Fibroblast of lung (primary cell): ENCODE measurements at regions not wholly inside any gene's neighbourhood (a gene's known extent, or its start where the extent isn't known, plus 50 kb on each side); places are given as distances from the start of the nearest gene placed in this dataset.

Experiments
- DNase-seq, 2 donors: peaks; one replicate each; pipeline versions ENCODE4 v3.0.0 to v3.0.0-alpha.2; 2010; ENCODE audit warnings: low read depth in 2 of 2
- H2AFZ ChIP-seq: 2 replicates; pipeline ENCODE4 v1.5.1; 2012; ENCODE audit warnings: low read length, control low read depth, inconsistent platforms
- H3K27ac ChIP-seq: 2 replicates; pipeline ENCODE4 v1.5.1; 2011; ENCODE audit warnings: low read length, control low read depth; ENCODE audit not compliant: insufficient read depth
- H3K27me3 ChIP-seq: 2 replicates; pipeline ENCODE4 v1.5.1; 2011; ENCODE audit warnings: mild to moderate bottlenecking, low read length; ENCODE audit not compliant: control insufficient read depth, insufficient read depth
- H3K36me3 ChIP-seq: 2 replicates; pipeline ENCODE4 v1.5.1; 2011; ENCODE audit warnings: low read length; ENCODE audit not compliant: control insufficient read depth, insufficient read depth
- H3K4me1 ChIP-seq: 2 replicates; pipeline ENCODE4 v1.5.1; 2011; ENCODE audit warnings: low read length; ENCODE audit not compliant: control insufficient read depth, insufficient read depth; ENCODE audit errors: extremely low read depth
- H3K4me2 ChIP-seq: 2 replicates; pipeline ENCODE4 v1.5.1; 2011; ENCODE audit warnings: low read length, control low read depth; ENCODE audit not compliant: insufficient read depth; ENCODE audit errors: extremely low read depth
- H3K4me3 ChIP-seq, 4 experiments: fragments of 200-600 bp in 1 of 4; sonication (generic) in 1 of 4; replicated peaks in 1 of 4; 2 replicates each; pipeline ENCODE4 v1.5.1; 2011 to 2016; ENCODE audit warnings: low read length in 4 of 4, low read depth in 3 of 4, mild to moderate bottlenecking in 3 of 4, control low read depth in 2 of 4, inconsistent platforms in 1 of 4, mixed read lengths in 1 of 4; ENCODE audit not compliant: insufficient read depth in 1 of 4; ENCODE audit errors: control extremely low read depth in 1 of 4
- H3K79me2 ChIP-seq: 2 replicates; pipeline ENCODE4 v1.5.1; 2012; ENCODE audit warnings: mild to moderate bottlenecking, low read length, inconsistent platforms; ENCODE audit not compliant: control insufficient read depth, insufficient read depth
- H3K9ac ChIP-seq: 2 replicates; pipeline ENCODE4 v1.5.1; 2011; ENCODE audit warnings: mild to moderate bottlenecking, low read length, control low read depth; ENCODE audit not compliant: insufficient read depth
- H3K9me3 ChIP-seq: 2 replicates; pipeline ENCODE4 v1.5.1; 2012; ENCODE audit warnings: low read depth, low read length; ENCODE audit not compliant: control insufficient read depth, insufficient read depth
- H4K20me1 ChIP-seq: 2 replicates; pipeline ENCODE4 v1.5.1; 2011; ENCODE audit warnings: low read length; ENCODE audit not compliant: control insufficient read depth, insufficient read depth; ENCODE audit errors: extremely low read depth
- CTCF ChIP-seq, 2 donors: IDR thresholded peaks in 1 of 2; conservative IDR thresholded peaks in 1 of 2; 1 replicate in 1 of 2; 2 replicates in 1 of 2; pipeline ENCODE4 v1.5.1; 2011 to 2012; ENCODE audit warnings: low read length in 2 of 2, control low read depth in 1 of 2, inconsistent platforms in 1 of 2, low read depth in 1 of 2, mild to moderate bottlenecking in 1 of 2
- EZH2 ChIP-seq: IDR thresholded peaks from 2 replicates; pipeline ENCODE4 v1.5.1; 2012; ENCODE audit warnings: low read length, control low read depth, mild to moderate bottlenecking; ENCODE audit errors: missing control alignments

- Histone ChIP-seq H3K27me3 (no peaks in the 10 kb centered on the region), H3K9ac (no peak overlapping the region), H2AFZ (no peak overlapping the region), H3K79me2 (no peaks in the 10 kb centered on the region), H3K4me3 (no peak overlapping the region), H3K36me3 (no peaks in the 10 kb centered on the region), H4K20me1 (no peaks in the 10 kb centered on the region), H3K27ac (no peak overlapping the region), H3K4me1 (no peaks in the 10 kb centered on the region), H3K9me3 (no peaks in the 10 kb centered on the region), H3K4me2 (no peak overlapping the region)
- no peak for TF ChIP-seq CTCF (conservative IDR thresholded peaks at IDR 0.05 in 1 of 2, IDR thresholded peaks at IDR 0.05 in 1 of 2; ENCODE audit: low read depth in 1 of 2, low read length in 2 of 2)
- no peak for TF ChIP-seq EZH2
- DNase-seq = no peak
Observed at GRCh38 chr14:26170885-26171284, 426.9 kb downstream of the NOVA1 start.

GRCh38 chr14:26163761-26164160 is 434.1 kb downstream of the NOVA1 start:
- H3K9me3 ChIP-seq = no peaks in the 10 kb centered on the region

GRCh38 chr14:26157517-26157916 is 440.3 kb downstream of the NOVA1 start:
- Histone ChIP-seq H3K4me2 (no peak overlapping the region), H3K36me3 (no peaks in the 10 kb centered on the region), H3K27ac (no peak overlapping the region), H3K4me1 (no peaks in the 10 kb centered on the region), H3K27me3 (no peaks in the 10 kb centered on the region), H3K4me3 (no peak overlapping the region), H3K9ac (no peak overlapping the region), H4K20me1 (no peaks in the 10 kb centered on the region), H3K9me3 (no peaks in the 10 kb centered on the region), H3K79me2 (no peaks in the 10 kb centered on the region), H2AFZ (no peak overlapping the region)
- no peak for DNase-seq
- no peak for TF ChIP-seq EZH2

More at GRCh38 chr14:26163761-26164160, 434.1 kb downstream of the NOVA1 start:
- no peak overlapping the region for H3K4me2 ChIP-seq
- H3K4me3 ChIP-seq = no peak overlapping the region
- H4K20me1 ChIP-seq = no peaks in the 10 kb centered on the region
- peak; percentile 39 to 60 for DNase-seq
- TF ChIP-seq CTCF (conservative IDR thresholded peaks at IDR 0.05 in 1 of 2, IDR thresholded peaks at IDR 0.05 in 1 of 2; ENCODE audit: low read depth in 1 of 2, low read length in 2 of 2) (peak; percentile 37 to 62), EZH2 (no peak)
- no peaks in the 10 kb centered on the region for H3K36me3 ChIP-seq
- H3K4me1 ChIP-seq = no peaks in the 10 kb centered on the region
- no peak overlapping the region for H3K9ac ChIP-seq
- no peak overlapping the region for H2AFZ ChIP-seq
- no peak overlapping the region for H3K27ac ChIP-seq
- H3K27me3 ChIP-seq = no peaks in the 10 kb centered on the region
- no peaks in the 10 kb centered on the region for H3K79me2 ChIP-seq
